Activated naive CD8-positive, alpha-beta T cell treated with anti-CD3 and anti-CD28 coated beads for 36 hours (primary cell): ENCODE measurements at regions not wholly inside any gene's neighbourhood (a gene's known extent, or its start where the extent isn't known, plus 50 kb on each side); places are given as distances from the start of the nearest gene placed in this dataset.
A peak's percentile ranks its signal among the peaks of the same experiment; 100 is the strongest.

Source experiments
- DNase-seq: peaks from one replicate; pipeline ENCODE4 v3.0.0; 2021
- H3K27ac Mint-ChIP-seq: one replicate; pipeline ENCODE4 v1.8.0; 2022; ENCODE audit warnings: mild to moderate bottlenecking, moderate library complexity, mixed read lengths
- H3K27me3 Mint-ChIP-seq: one replicate; pipeline ENCODE4 v1.8.0; 2022; ENCODE audit warnings: mild to moderate bottlenecking, mixed read lengths
- H3K36me3 Mint-ChIP-seq: one replicate; pipeline ENCODE4 v1.8.0; 2021; ENCODE audit warnings: mild to moderate bottlenecking, mixed read lengths
- H3K4me1 Mint-ChIP-seq: one replicate; pipeline ENCODE4 v1.8.0; 2021; ENCODE audit warnings: mixed read lengths
- H3K4me3 Mint-ChIP-seq: one replicate; pipeline ENCODE4 v1.8.0; 2022; ENCODE audit warnings: mild to moderate bottlenecking, moderate library complexity, mixed read lengths
- H3K9me3 Mint-ChIP-seq: one replicate; pipeline ENCODE4 v1.8.0; 2022; ENCODE audit warnings: mixed read lengths

DNA sequence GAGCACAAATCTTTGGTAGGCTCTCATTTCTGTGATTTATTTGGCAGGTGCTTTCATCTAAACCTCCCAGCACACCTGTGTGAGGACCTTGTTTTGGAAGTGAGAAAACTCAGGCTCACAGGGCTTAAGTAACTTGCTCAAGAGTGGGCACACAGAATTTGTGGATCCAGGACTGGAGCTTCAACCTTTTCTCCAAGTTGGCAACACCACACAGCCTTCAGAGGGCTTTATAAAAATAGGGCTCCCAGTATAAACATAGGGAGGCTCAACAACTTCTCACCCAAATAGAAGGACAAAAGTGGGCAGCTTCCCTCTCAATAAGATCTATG lies 182.2 kb upstream of the NEBL start:
- no peaks in the 10 kb centered on the region for H3K27me3 Mint-ChIP-seq
- H3K4me1 Mint-ChIP-seq, result no peaks in the 10 kb centered on the region
- no peak overlapping the region for H3K27ac Mint-ChIP-seq
- no peaks in the 10 kb centered on the region for H3K36me3 Mint-ChIP-seq
- H3K4me3 Mint-ChIP-seq, result no peak overlapping the region
- DNase-seq, result no peak
- H3K9me3 Mint-ChIP-seq, result no peaks in the 10 kb centered on the region

DNA sequence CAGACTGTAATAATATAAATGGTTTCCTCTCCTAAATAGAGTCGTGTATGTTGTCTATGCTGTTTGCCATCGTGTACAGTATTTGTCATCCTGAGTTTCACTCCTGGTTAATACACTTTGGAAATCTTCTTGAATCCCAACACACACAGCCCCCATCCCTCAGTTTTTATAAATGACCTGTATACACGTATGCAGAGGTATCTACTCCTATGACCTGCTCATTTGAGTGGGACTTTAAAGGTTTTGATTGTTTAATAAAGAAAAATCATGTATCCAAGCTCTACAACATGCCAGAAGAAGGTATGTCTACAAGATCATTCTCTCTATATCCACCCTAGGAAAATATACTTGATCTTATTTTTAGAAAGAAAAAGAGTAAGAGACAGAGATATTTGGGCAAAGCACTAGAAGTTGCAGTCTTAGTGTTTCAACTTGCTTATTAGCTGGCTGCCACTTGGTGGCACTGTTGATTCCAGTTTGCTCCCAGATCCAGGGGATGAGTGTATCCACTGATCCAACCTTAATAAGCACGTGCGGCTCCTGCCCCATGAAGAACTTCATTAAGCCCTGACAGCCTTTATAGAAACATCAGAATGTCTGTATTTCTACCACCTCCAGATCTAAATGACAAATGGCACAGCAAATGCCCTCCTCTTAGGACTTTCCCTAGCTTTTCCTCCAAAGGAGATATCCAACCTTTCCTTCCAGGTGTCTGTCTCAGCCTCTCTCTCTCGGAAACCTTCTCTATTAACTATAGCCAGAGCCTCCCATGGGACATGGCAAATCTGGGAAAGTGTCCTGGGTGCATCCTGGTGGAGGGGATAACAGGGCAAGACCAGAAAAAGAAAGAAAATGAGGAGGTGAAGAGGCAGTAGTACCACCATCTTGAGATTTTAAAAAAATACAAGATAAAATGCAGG lies 181.6 kb upstream of the NEBL start:
- peak; percentile 17 for DNase-seq
- Mint-ChIP-seq H3K27me3 (no peaks in the 10 kb centered on the region), H3K27ac (no peak overlapping the region), H3K4me1 (no peaks in the 10 kb centered on the region), H3K9me3 (no peaks in the 10 kb centered on the region), H3K4me3 (no peak overlapping the region), H3K36me3 (no peaks in the 10 kb centered on the region)

DNA sequence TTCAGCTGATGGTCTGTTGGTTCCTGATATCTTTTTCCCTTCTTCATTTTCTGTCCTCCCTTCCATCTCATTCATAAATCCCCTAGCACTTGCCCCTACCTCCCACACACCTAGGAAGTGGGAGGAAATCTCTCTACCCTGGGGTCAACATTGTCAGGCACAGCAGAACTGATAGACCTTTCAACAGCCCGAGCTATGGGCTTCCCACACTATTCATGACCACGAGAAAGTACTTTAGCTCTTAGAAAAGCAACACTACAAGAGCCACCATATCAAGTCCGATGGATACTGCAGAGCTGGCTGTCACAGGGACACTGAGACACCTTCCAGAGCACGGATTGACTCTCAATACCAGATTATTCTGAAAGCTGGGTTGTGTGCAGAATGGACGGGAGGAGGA lies 180.6 kb upstream of the NEBL start:
- Mint-ChIP-seq H3K4me3 (no peak overlapping the region), H3K9me3 (no peaks in the 10 kb centered on the region), H3K36me3 (no peaks in the 10 kb centered on the region), H3K4me1 (no peaks in the 10 kb centered on the region), H3K27me3 (no peaks in the 10 kb centered on the region), H3K27ac (no peak overlapping the region)
- DNase-seq, result no peak

DNA sequence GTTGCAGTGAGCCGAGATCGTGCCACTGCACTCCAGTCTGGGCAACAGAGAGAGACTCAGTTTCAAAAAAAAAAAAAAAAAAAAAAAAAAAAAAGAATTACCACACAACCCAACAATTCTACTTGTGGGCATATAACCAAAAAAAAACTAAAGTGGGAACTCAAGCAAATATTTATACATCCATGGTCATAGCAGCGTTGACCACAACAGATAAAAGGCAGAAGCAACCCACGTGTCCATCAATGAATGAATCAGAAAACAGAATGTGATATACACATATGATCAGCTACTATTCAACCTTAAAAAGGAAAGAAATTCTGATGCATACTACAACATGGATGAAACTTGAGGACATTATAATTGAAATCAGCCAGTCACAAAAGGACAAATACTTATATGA lies 179.3 kb upstream of the NEBL start:
- Mint-ChIP-seq H3K4me3 (no peak overlapping the region), H3K27me3 (no peaks in the 10 kb centered on the region), H3K9me3 (no peaks in the 10 kb centered on the region), H3K27ac (no peak overlapping the region), H3K4me1 (no peaks in the 10 kb centered on the region), H3K36me3 (no peaks in the 10 kb centered on the region)
- no peak for DNase-seq

DNA sequence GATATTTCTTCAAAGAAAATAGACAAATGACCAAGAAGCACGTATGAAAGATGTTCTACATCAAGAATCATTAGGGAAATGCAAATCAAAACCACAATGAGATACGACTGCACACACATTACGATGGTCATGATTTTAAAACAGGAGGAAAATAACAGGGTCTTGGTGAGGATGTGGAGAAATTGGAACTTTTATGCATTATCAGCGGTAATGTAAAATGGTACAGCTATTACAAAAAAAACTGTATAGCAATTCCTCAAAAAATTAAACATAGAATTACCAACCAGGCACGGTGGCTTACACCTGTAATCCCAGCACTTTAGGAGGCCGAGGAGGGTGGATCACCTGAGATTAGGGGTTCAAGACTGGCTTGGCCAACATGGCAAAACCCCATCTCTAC lies 178.8 kb upstream of the NEBL start:
- Mint-ChIP-seq H3K36me3 (no peaks in the 10 kb centered on the region), H3K27me3 (no peaks in the 10 kb centered on the region), H3K4me3 (no peak overlapping the region), H3K4me1 (no peaks in the 10 kb centered on the region), H3K27ac (no peak overlapping the region), H3K9me3 (no peaks in the 10 kb centered on the region)
- no peak for DNase-seq

DNA sequence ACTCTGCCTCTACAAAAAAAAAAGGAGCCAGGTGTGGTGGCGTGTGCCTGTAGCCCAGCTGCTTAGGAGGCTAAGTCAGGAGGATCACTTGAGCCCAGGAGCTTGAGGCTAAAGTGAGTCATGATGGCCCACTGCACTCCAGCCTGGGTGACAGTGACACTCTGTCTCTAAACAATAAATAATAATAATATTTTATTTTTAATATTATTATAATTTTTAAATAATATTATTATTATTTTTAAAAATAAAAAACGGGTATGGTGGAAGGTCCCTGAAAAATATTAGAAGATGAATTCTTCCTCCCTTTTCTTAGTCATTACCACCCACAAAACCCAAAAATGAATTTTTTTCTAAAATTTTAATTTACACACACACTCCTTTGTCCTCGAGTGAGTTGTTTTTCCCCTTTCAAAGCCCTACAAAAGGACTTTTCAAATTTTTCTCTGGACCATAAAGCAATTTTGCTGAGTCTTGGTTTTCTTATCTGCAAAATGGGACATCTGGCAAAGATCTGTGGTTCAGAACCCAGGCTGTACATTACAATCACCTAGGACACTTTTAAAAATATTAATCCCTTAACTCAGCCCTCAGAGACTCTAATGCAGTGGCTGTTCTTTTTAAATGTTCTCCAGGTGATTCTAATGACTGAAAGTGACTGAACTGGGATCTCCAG lies 174.0 kb upstream of the NEBL start:
- Mint-ChIP-seq H3K36me3 (no peaks in the 10 kb centered on the region), H3K27ac (no peak overlapping the region), H3K9me3 (no peaks in the 10 kb centered on the region), H3K4me1 (no peaks in the 10 kb centered on the region), H3K27me3 (peaks cover 2% of the 10 kb centered on the region), H3K4me3 (no peak overlapping the region)
- DNase-seq, result no peak

DNA sequence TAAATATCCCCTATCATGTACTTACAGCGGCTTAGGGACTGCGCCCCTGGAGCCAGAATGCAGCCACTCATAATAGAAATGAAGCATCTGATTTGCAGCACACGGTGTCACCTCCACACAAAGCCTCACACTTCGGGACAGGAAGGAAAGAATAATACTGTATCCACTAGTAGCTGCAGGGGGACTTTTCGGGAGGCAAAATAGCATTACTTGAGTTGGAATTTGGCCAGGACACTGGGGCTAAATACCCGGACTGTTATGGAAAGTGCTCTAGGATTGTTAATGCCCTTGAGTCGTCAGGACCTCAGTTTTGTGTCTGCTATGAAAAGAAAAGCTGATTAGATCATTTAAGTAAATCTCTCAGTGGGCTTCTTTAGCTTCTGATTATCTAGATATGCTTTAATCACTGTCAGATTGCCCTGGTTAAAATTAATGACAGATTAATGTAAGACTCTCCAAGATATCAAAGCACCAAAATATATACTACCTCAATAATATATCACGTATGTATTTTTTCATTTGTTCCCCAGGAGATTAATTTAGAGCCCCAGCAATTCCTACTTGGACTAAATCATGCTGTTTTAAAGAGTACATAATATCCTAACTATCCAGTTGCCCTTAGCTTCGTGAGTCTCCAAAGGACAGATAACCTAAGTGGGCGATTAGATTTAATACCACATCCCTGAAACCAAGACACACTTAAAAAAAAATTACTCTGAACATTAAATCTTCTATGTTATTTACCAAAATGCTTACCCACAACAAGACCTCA lies 173.0 kb upstream of the NEBL start:
- Mint-ChIP-seq H3K27me3 (peaks cover 7% of the 10 kb centered on the region), H3K27ac (no peak overlapping the region), H3K9me3 (no peaks in the 10 kb centered on the region), H3K36me3 (no peaks in the 10 kb centered on the region), H3K4me1 (no peaks in the 10 kb centered on the region), H3K4me3 (no peak overlapping the region)
- DNase-seq, result no peak

DNA sequence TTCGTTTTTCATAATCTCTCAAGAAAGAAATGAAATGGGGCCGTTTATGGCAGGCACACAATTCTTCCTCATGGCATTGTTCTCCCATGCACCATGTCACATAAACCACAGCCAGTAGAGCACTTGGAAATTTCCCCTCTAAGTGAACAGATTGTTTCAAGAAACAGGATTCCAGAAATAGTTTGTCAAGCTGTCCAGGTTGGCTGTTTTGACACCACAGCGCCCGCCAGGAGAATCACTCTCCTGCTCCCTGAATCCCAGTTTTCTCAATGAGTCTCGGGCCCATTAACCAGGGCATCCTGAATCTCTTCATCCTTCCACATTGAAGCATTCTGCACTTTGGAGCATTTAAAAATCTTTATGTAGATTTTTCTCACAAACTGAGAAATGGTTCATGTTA lies 172.2 kb upstream of the NEBL start:
- no peaks in the 10 kb centered on the region for H3K9me3 Mint-ChIP-seq
- no peaks in the 10 kb centered on the region for H3K4me1 Mint-ChIP-seq
- no peak overlapping the region for H3K4me3 Mint-ChIP-seq
- DNase-seq, result no peak
- H3K27ac Mint-ChIP-seq, result no peak overlapping the region
- no peaks in the 10 kb centered on the region for H3K36me3 Mint-ChIP-seq
- H3K27me3 Mint-ChIP-seq, result peaks cover 11% of the 10 kb centered on the region

DNA sequence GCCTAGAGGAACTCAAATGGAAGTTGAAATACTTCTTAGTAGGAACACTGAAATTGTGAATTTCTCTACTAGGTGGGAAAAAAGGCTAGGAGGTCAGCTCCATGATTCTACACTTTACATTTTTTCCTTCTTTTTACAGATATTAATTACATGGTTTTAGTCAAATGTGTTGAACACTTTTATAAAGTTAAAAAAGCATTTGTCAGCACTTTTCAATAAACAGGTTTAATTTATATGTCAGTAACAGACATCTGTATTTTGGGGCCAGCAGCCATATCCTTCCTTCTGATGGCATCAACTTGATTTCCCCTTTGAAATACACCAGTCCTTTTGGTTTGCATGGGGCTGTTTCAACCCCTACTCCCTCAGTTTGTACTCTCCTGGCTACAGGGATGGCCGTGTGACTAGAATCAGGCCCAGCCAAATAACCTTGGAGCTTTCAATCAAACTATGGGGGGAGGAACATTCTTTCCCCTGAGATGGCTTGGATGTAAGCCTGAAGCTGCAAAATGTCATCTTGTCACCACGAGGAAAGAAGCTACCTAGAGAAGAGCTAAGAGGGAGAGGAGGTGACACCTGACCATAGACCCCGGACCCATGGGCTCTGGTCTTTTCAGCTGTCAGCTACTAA lies 171.0 kb upstream of the NEBL start:
- H3K4me3 Mint-ChIP-seq, result no peak overlapping the region
- H3K36me3 Mint-ChIP-seq, result no peaks in the 10 kb centered on the region
- H3K4me1 Mint-ChIP-seq, result no peaks in the 10 kb centered on the region

DNA sequence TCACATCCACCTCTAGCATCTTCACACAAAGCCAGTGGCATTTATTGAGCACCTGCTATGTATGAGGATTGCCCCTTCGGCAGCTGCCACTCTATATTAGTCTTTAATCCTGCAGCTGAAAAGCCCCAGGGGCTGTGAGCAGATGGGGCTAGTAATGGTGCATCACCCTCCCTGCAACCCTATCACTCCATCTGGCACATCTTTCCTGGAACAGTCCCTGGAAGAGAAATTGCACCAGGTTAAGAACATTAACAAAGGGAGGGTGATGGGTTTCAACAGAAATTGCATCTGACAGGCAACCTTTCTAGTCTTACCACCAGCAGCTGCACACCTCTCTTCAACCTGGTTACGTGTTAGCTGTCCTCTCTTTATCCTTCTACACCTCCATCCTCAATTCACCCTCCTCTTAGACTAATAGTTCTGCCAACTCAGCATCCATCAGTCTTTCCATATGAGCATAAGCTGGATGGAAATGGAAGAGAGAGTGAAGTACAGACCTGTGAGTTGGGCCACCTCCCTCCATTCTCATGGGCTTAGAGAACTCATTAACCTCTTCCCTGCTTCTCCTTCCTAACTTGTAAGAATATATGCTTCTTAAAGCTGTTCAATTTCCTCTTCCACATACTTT lies 168.6 kb upstream of the NEBL start:
- DNase-seq, result no peak
- Mint-ChIP-seq H3K27me3 (peaks cover 17% of the 10 kb centered on the region), H3K27ac (no peak overlapping the region), H3K4me3 (no peak overlapping the region), H3K4me1 (no peaks in the 10 kb centered on the region), H3K9me3 (peaks cover under 1% of the 10 kb centered on the region), H3K36me3 (no peaks in the 10 kb centered on the region)

More for the DNA sequence above, 171.0 kb upstream of the NEBL start:
- no peak overlapping the region for H3K27ac Mint-ChIP-seq
- peaks cover 16% of the 10 kb centered on the region for H3K27me3 Mint-ChIP-seq
- DNase-seq, result no peak
- H3K9me3 Mint-ChIP-seq, result no peaks in the 10 kb centered on the region

DNA sequence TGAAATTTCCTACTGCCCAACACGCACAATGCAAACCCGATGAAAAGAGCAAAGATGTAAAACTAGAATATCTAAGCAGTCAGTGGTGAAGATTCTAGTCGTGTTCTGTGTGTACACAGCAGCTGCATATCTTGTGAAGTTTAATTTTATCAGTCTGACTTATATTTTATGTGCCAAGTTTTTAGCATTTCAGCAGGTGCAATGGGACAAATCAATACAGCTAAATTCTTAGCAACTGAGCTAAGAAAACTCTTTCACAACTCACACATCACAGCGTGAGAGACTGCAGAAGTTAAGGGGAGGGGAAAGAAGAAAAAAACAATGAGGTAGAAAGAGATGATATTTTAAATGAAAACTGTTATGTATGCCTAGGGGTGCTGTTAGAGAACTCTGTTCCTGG lies 164.9 kb upstream of the NEBL start:
- Mint-ChIP-seq H3K27me3 (peaks cover 17% of the 10 kb centered on the region), H3K27ac (no peak overlapping the region), H3K36me3 (no peaks in the 10 kb centered on the region), H3K9me3 (peaks cover 10% of the 10 kb centered on the region), H3K4me1 (no peaks in the 10 kb centered on the region), H3K4me3 (no peak overlapping the region)
- no peak for DNase-seq

DNA sequence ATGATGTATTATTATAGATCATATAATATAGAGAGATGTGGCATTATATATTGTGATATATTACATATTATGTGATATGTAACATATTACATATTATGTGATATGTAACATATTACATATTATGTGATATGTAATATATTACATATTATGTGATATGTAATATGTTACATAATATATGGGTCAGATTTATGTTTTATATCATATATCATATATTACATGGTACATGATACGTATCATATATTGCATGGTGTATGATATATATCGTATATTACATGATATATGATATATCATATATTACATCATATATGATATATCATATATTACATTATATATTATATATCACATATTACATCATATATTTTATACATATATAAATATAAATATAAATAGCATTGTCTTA lies 164.1 kb upstream of the NEBL start:
- no peak for DNase-seq
- Mint-ChIP-seq H3K4me3 (no peak overlapping the region), H3K27me3 (peaks cover 15% of the 10 kb centered on the region), H3K9me3 (peaks cover 10% of the 10 kb centered on the region), H3K27ac (no peak overlapping the region), H3K4me1 (no peaks in the 10 kb centered on the region), H3K36me3 (no peaks in the 10 kb centered on the region)

DNA sequence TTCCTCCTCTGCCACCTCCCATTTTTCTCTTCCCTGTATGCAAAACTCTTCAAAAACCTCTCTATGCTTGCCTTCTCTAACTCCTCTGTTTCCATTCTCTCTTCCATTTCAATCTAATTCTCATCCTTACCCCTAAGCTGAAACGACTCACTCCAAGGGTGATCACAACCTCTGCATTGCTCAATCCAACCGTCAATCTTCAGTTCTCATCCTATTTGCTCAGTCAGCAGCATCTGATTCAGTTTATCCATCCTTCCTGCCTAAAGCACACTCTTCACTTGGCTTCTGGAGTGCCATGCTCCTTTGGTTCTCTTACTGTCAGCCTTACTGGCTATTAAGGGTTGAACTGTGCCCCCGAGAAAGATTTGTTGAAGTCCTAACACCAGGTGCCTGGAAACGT lies 163.5 kb upstream of the NEBL start:
- Mint-ChIP-seq H3K27me3 (peaks cover 13% of the 10 kb centered on the region), H3K36me3 (no peaks in the 10 kb centered on the region), H3K4me1 (peaks cover 3% of the 10 kb centered on the region), H3K4me3 (no peak overlapping the region), H3K9me3 (peaks cover 11% of the 10 kb centered on the region), H3K27ac (no peak overlapping the region)
- DNase-seq, result no peak

DNA sequence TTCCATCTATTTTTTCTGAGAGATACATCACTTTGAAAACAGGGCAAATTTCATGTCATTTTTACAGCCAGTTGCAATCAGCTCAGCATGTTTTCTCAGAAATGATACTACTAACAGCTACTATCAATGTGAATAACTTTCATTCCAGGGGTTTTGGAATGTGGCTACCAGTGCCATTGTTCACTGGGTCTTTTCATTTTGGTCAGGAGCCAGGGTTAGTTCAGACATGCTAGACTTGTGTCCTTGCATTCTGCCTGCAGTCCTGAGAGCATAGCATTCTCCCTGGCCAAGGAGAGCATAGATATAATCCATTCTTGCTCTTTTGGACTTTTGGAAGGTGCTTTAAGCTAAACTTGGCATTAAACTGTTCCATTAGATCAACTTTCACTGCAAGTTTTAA lies 160.9 kb upstream of the NEBL start:
- Mint-ChIP-seq H3K4me3 (no peak overlapping the region), H3K36me3 (no peaks in the 10 kb centered on the region), H3K27me3 (peaks cover under 1% of the 10 kb centered on the region), H3K27ac (no peak overlapping the region), H3K9me3 (peaks cover 13% of the 10 kb centered on the region), H3K4me1 (peaks cover 6% of the 10 kb centered on the region)
- no peak for DNase-seq

DNA sequence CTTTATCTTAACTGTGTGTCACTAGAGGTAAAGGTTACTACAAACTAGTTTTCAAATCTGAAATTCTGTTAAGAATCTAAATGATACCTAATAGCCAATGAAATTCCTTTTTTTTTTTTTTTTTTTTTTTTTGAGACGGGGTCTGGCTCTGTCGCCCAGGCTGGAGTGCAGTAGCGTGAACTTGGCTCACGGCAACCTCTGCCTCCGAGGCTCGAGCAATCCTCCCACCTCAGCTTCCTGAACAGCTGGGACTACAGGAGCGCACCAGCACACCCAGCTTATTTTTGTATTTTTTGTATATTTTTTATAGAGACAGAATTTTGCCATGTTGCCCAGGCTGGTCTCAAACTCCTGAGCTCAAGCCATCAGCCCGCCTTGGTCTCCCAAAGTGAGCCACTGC lies 160.3 kb upstream of the NEBL start:
- Mint-ChIP-seq H3K27ac (no peak overlapping the region), H3K9me3 (peaks cover 15% of the 10 kb centered on the region), H3K4me3 (no peak overlapping the region), H3K4me1 (peaks cover 6% of the 10 kb centered on the region), H3K36me3 (no peaks in the 10 kb centered on the region), H3K27me3 (no peaks in the 10 kb centered on the region)
- no peak for DNase-seq
